ENCODE measurements at regions not wholly inside any gene's neighbourhood (a gene's known extent, or its start where the extent isn't known, plus 50 kb on each side); places are given as distances from the start of the nearest gene placed in this dataset.

DNA sequence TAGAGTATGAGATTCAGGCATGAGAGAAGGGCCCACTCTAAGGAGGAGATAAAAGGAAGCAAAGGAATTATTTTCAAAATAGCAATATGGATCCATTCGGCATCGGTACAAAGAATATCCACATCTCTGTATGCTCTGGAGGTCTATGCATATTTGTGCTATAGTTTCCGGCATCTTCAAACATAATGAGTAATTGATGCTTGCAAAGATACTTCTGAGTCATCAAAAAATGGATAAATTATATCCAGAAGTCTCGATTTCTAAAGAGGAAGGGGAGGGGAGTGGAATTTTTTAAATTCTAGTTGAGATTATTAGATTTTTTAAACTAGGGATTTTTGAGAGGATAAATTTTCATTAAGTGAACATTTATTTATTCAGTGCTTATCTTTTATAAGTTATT is 72.9 kb upstream of the KIAA1217 start:
- TF ChIP-seq YY1 (IDR thresholded peaks at IDR 0.05; ENCODE audit: low read depth) (no peak), CREB1 (IDR thresholded peaks at IDR 0.05; ENCODE audit: low read depth) (no peak), TCF12 (IDR thresholded peaks at IDR 0.05; ENCODE audit: low read depth) (no peak), EGR1 (IDR thresholded peaks at IDR 0.05) (no peak), REST (IDR thresholded peaks at IDR 0.05; ENCODE audit: low read depth) (no peak), EP300 (IDR thresholded peaks at IDR 0.05; ENCODE audit: borderline replicate concordance) (no peak), TEAD4 (IDR thresholded peaks at IDR 0.05) (no peak), ZBTB7A (IDR thresholded peaks at IDR 0.05; ENCODE audit: low read depth) (no peak), MAX (IDR thresholded peaks at IDR 0.05) (no peak), TAF1 (IDR thresholded peaks at IDR 0.05; ENCODE audit: low read depth) (no peak), NFIC (IDR thresholded peaks at IDR 0.05) (no peak), CEBPB (IDR thresholded peaks at IDR 0.05) (no peak), RAD21 (IDR thresholded peaks at IDR 0.05; ENCODE audit: low read depth) (no peak), FOXM1 (IDR thresholded peaks at IDR 0.05; ENCODE audit: borderline replicate concordance, low read depth) (no peak)
- TF ChIP-seq, protein P1, sequence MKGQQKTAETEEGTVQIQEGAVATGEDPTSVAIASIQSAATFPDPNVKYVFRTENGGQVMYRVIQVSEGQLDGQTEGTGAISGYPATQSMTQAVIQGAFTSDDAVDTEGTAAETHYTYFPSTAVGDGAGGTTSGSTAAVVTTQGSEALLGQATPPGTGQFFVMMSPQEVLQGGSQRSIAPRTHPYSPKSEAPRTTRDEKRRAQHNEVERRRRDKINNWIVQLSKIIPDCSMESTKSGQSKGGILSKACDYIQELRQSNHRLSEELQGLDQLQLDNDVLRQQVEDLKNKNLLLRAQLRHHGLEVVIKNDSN (IDR thresholded peaks at IDR 0.05) = no peak

DNA sequence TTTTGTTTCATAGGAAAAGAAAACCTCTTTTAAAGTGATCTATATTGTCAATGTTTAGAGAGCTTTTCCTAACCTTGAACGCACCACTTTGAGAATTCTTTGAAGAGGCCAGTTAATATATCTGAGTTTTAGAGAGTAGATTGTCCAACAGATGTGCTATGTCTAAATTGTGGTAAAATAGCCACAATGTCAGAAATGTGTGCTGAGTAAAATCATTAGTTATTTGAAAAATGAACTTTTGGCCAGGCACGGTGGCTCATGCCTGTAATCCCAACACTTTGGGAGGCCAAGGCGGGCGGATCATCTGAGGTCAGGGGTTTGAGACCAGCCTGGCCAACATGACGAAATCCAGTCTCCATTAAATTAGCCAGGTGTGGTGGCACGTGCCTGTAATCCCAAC is 61.6 kb upstream of the KIAA1217 start:
- TF ChIP-seq FOXM1 (IDR thresholded peaks at IDR 0.05; ENCODE audit: borderline replicate concordance, low read depth) = no peak
- TF ChIP-seq NFIC (IDR thresholded peaks at IDR 0.05) = no peak
- no peak for TF ChIP-seq TAF1 (IDR thresholded peaks at IDR 0.05; ENCODE audit: low read depth)
- no peak for TF ChIP-seq EGR1 (IDR thresholded peaks at IDR 0.05)
- TF ChIP-seq TCF12 (IDR thresholded peaks at IDR 0.05; ENCODE audit: low read depth) = no peak
- no peak for TF ChIP-seq RAD21 (IDR thresholded peaks at IDR 0.05; ENCODE audit: low read depth)
- TF ChIP-seq EP300 (IDR thresholded peaks at IDR 0.05; ENCODE audit: borderline replicate concordance) = no peak
- TF ChIP-seq, protein P1 (IDR thresholded peaks at IDR 0.05) = no peak
- no peak for TF ChIP-seq CREB1 (IDR thresholded peaks at IDR 0.05; ENCODE audit: low read depth)
- TF ChIP-seq ZBTB7A (IDR thresholded peaks at IDR 0.05; ENCODE audit: low read depth) = no peak
- TF ChIP-seq MAX (IDR thresholded peaks at IDR 0.05) = no peak
- no peak for TF ChIP-seq CEBPB (IDR thresholded peaks at IDR 0.05)
- TF ChIP-seq YY1 (IDR thresholded peaks at IDR 0.05; ENCODE audit: low read depth) = no peak
- TF ChIP-seq TEAD4 (IDR thresholded peaks at IDR 0.05) = no peak
- no peak for TF ChIP-seq REST (IDR thresholded peaks at IDR 0.05; ENCODE audit: low read depth)

DNA sequence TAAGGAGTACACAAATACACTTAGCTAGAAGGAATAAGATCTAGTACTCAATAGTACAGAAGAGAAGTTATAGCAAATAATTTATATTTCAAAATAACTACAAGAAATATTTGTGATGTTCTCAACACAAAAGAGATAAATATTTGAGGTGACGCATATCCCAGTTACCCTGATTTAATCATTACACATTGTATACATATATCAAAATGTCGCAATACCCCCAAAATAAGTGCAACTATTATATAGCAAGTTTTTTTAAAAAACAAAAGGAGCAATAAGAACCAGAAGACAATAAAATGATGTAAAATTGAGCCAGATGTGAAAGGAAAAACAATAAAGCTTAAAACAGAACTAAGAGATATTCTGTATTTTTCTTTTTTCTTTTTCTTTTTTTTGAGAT is 59.3 kb upstream of the KIAA1217 start:
- TF ChIP-seq MAX (IDR thresholded peaks at IDR 0.05) (no peak), NFIC (IDR thresholded peaks at IDR 0.05) (no peak), EP300 (IDR thresholded peaks at IDR 0.05; ENCODE audit: borderline replicate concordance) (no peak), TEAD4 (IDR thresholded peaks at IDR 0.05) (no peak), TCF12 (IDR thresholded peaks at IDR 0.05; ENCODE audit: low read depth) (no peak), REST (IDR thresholded peaks at IDR 0.05; ENCODE audit: low read depth) (no peak), FOXM1 (IDR thresholded peaks at IDR 0.05; ENCODE audit: borderline replicate concordance, low read depth) (no peak)

- TF ChIP-seq TEAD4 (IDR thresholded peaks at IDR 0.05) = no peak
- no peak for TF ChIP-seq NFIC (IDR thresholded peaks at IDR 0.05)
- TF ChIP-seq CEBPB (IDR thresholded peaks at IDR 0.05) = no peak
- no peak for TF ChIP-seq RAD21 (IDR thresholded peaks at IDR 0.05; ENCODE audit: low read depth)
- TF ChIP-seq EP300 (IDR thresholded peaks at IDR 0.05; ENCODE audit: borderline replicate concordance) = no peak
- no peak for TF ChIP-seq TCF12 (IDR thresholded peaks at IDR 0.05; ENCODE audit: low read depth)
- TF ChIP-seq, protein P1 (IDR thresholded peaks at IDR 0.05) = no peak
- no peak for TF ChIP-seq TAF1 (IDR thresholded peaks at IDR 0.05; ENCODE audit: low read depth)
- TF ChIP-seq MAX (IDR thresholded peaks at IDR 0.05) = no peak
- TF ChIP-seq ZBTB7A (IDR thresholded peaks at IDR 0.05; ENCODE audit: low read depth) = no peak
- TF ChIP-seq REST (IDR thresholded peaks at IDR 0.05; ENCODE audit: low read depth) = no peak
Measured at GRCh38 chr10:24150853-24151252, 58.1 kb upstream of the KIAA1217 start.

Measured in Ishikawa (cell line).